H9 (cell line): ENCODE measurements at regions not wholly inside any gene's neighbourhood (a gene's known extent, or its start where the extent isn't known, plus 50 kb on each side); places are given as distances from the start of the nearest gene placed in this dataset.

Experiments
- DNase-seq: peaks from one replicate; pipeline ENCODE4 v3.0.0-alpha.2; 2017
- H2AFZ ChIP-seq: one replicate; pipeline ENCODE4 v1.6.1; 2013; ENCODE audit warnings: mild to moderate bottlenecking, low read length, control low read depth, moderate library complexity
- H2AK5ac ChIP-seq: 2 replicates; pipeline ENCODE4 v1.6.1; 2013; ENCODE audit warnings: low read length, control low read depth, mixed read lengths; ENCODE audit not compliant: insufficient read length
- H2BK120ac ChIP-seq: one replicate; pipeline ENCODE4 v1.6.1; 2013; ENCODE audit warnings: low read depth, mild to moderate bottlenecking, low read length, control low read depth, inconsistent platforms; ENCODE audit not compliant: poor library complexity, severe bottlenecking
- H2BK12ac ChIP-seq: 2 replicates; pipeline ENCODE4 v1.6.1; 2013; ENCODE audit warnings: low read length, control low read depth, mixed read lengths, low read depth; ENCODE audit not compliant: insufficient read length
- H2BK15ac ChIP-seq: 2 replicates; pipeline ENCODE4 v1.6.1; 2013; ENCODE audit warnings: low read depth, low read length, control low read depth
- H2BK20ac ChIP-seq: one replicate; pipeline ENCODE4 v1.6.1; 2013; ENCODE audit warnings: low read depth, mild to moderate bottlenecking, low read length, control low read depth, inconsistent platforms; ENCODE audit not compliant: poor library complexity, severe bottlenecking
- H2BK5ac ChIP-seq: 2 replicates; pipeline ENCODE4 v1.6.1; 2013; ENCODE audit warnings: low read length, control low read depth, mixed read lengths; ENCODE audit not compliant: insufficient read length
- H3K14ac ChIP-seq: 2 replicates; pipeline ENCODE4 v1.6.1; 2013; ENCODE audit warnings: low read length, control low read depth; ENCODE audit not compliant: insufficient read depth
- H3K18ac ChIP-seq: 2 replicates; pipeline ENCODE4 v1.6.1; 2013; ENCODE audit warnings: low read depth, mild to moderate bottlenecking, mixed read lengths, low read length, control low read depth; ENCODE audit not compliant: insufficient read length
- H3K23ac ChIP-seq: 2 replicates; pipeline ENCODE4 v1.6.1; 2013; ENCODE audit warnings: low read length, control low read depth, mixed read lengths, low read depth; ENCODE audit not compliant: insufficient read length
- H3K23me2 ChIP-seq: 2 replicates; pipeline ENCODE4 v1.6.1; 2013; ENCODE audit warnings: low read depth, mild to moderate bottlenecking, mixed read lengths, low read length, control low read depth; ENCODE audit not compliant: insufficient read length, poor library complexity, severe bottlenecking
- H3K27ac ChIP-seq: 2 replicates; pipeline ENCODE4 v1.5.1; 2013; ENCODE audit warnings: low read length, control low read depth, mixed read lengths, low read depth; ENCODE audit not compliant: insufficient read length
- H3K27me3 ChIP-seq: 2 replicates; pipeline ENCODE4 v1.6.1; 2013; ENCODE audit warnings: low read length, control low read depth, inconsistent platforms; ENCODE audit not compliant: insufficient read depth
- H3K4ac ChIP-seq: 2 replicates; pipeline ENCODE4 v1.6.1; 2013; ENCODE audit warnings: low read depth, mild to moderate bottlenecking, control low read depth, inconsistent platforms, low read length, moderate library complexity
- H3K4me1 ChIP-seq: 2 replicates; pipeline ENCODE4 v1.6.1; 2013; ENCODE audit warnings: low read length, control low read depth, inconsistent platforms; ENCODE audit not compliant: insufficient read depth
- H3K4me2 ChIP-seq: 2 replicates; pipeline ENCODE4 v1.6.1; 2013; ENCODE audit warnings: low read length, control low read depth, mixed read lengths; ENCODE audit not compliant: insufficient read length, insufficient read depth
- H3K56ac ChIP-seq: 2 replicates; pipeline ENCODE4 v1.6.1; 2013; ENCODE audit warnings: low read depth, mild to moderate bottlenecking, mixed read lengths, low read length, control low read depth; ENCODE audit not compliant: insufficient read length
- H3K79me1 ChIP-seq: 2 replicates; pipeline ENCODE4 v1.6.1; 2013; ENCODE audit warnings: low read depth, mild to moderate bottlenecking, moderate library complexity, low read length, control low read depth, inconsistent platforms; ENCODE audit not compliant: insufficient read depth, poor library complexity, severe bottlenecking
- H3K79me2 ChIP-seq: 2 replicates; pipeline ENCODE4 v1.6.1; 2013; ENCODE audit warnings: low read length, control low read depth, inconsistent platforms; ENCODE audit not compliant: insufficient read depth
- H3K9ac ChIP-seq: 2 replicates; pipeline ENCODE4 v1.6.1; 2013; ENCODE audit warnings: low read length, control low read depth, mixed read lengths; ENCODE audit not compliant: insufficient read length; ENCODE audit errors: extremely low read depth
- H3K9me3 ChIP-seq: one replicate; pipeline ENCODE4 v1.6.1; 2013; ENCODE audit warnings: low read depth, low read length, inconsistent platforms; ENCODE audit not compliant: control insufficient read depth
- H3T11ph ChIP-seq: one replicate; pipeline ENCODE4 v1.6.1; 2013; ENCODE audit warnings: mild to moderate bottlenecking, low read length, control low read depth, inconsistent platforms
- H4K20me1 ChIP-seq: one replicate; pipeline ENCODE4 v1.6.1; 2013; ENCODE audit not compliant: control insufficient read depth, insufficient read length, insufficient read depth
- H4K5ac ChIP-seq: 2 replicates; pipeline ENCODE4 v1.6.1; 2013; ENCODE audit warnings: low read depth, mild to moderate bottlenecking, mixed read lengths, low read length, control low read depth; ENCODE audit not compliant: insufficient read length
- H4K8ac ChIP-seq: replicated peaks from 2 replicates; pipeline ENCODE4 v1.6.1; 2013; ENCODE audit warnings: low read length, control low read depth, mixed read lengths, low read depth; ENCODE audit not compliant: insufficient read length
- H4K91ac ChIP-seq: 2 replicates; pipeline ENCODE4 v1.6.1; 2013; ENCODE audit warnings: low read depth, mild to moderate bottlenecking, moderate library complexity, mixed read lengths, low read length, control low read depth; ENCODE audit not compliant: insufficient read length
- H3K27ac Mint-ChIP-seq, 3 experiments: 2 replicates in 2 of 3; 3 replicates in 1 of 3; pipeline ENCODE4 v1.8.0; 2020 to 2021; ENCODE audit warnings: mixed read lengths in 3 of 3, mild to moderate bottlenecking in 1 of 3, moderate library complexity in 1 of 3
- H3K27me3 Mint-ChIP-seq: 2 replicates; pipeline ENCODE4 v1.8.0; 2021; ENCODE audit warnings: low read depth, mild to moderate bottlenecking, moderate library complexity, mixed read lengths
- H3K36me3 Mint-ChIP-seq, 3 experiments: 2 replicates in 2 of 3; 3 replicates in 1 of 3; pipeline ENCODE4 v1.8.0; 2020 to 2021; ENCODE audit warnings: low read depth in 3 of 3, mixed read lengths in 3 of 3; ENCODE audit not compliant: insufficient read depth in 1 of 3
- H3K4me1 Mint-ChIP-seq, 2 experiments: 2 replicates each; pipeline ENCODE4 v1.8.0; 2020; ENCODE audit warnings: mixed read lengths in 2 of 2
- H3K4me3 Mint-ChIP-seq, 2 experiments: 2 replicates in 1 of 2; 3 replicates in 1 of 2; pipeline ENCODE4 v1.8.0; 2020 to 2021; ENCODE audit warnings: mild to moderate bottlenecking in 2 of 2, mixed read lengths in 2 of 2, moderate library complexity in 1 of 2
- H3K9me3 Mint-ChIP-seq, 2 experiments: 2 replicates in 1 of 2; 3 replicates in 1 of 2; pipeline ENCODE4 v1.8.0; 2020; ENCODE audit warnings: mild to moderate bottlenecking in 2 of 2, mixed read lengths in 2 of 2, moderate library complexity in 1 of 2
- WGBS: extraction: QIAGEN DNeasy Blood & Tissue Kit; methylation state at CpG from one replicate; pipeline ENCODE4 v1.1.7; 2013; ENCODE audit warnings: missing lambda C conversion rate, low lambda C conversion rate, mixed read lengths; ENCODE audit not compliant: insufficient read length; ENCODE audit errors: extremely low coverage; 5-methylcytosine and 5-hydroxymethylcytosine counted together
- TF ChIP-seq, protein P1 (sequence below): fragments of 200-600 bp; sonication (generic); conservative IDR thresholded peaks from 3 replicates; pipeline ENCODE4 v1.8.0; 2021; ENCODE audit warnings: antibody characterized with exemption, mild to moderate bottlenecking

GRCh38 chr13:75170311-75170710, 311.7 kb downstream of the TBC1D4 start:
- Mint-ChIP-seq H3K27me3 (no peaks in the 10 kb centered on the region), H3K4me3 (no peak overlapping the region), H3K27ac (no peak overlapping the region), H3K9me3 (peaks cover 0 to 3% of the 10 kb centered on the region in 2 experiments; a peak in 1 of 5 replicates), H3K36me3 (peaks cover 0 to 1% (median 0%) of the 10 kb centered on the region in 3 experiments; a peak in 2 of 7 replicates), H3K4me1 (peaks cover 0 to 6% of the 10 kb centered on the region in 2 experiments; a peak in 1 of 4 replicates)
- Histone ChIP-seq H3K4me1 (no peaks in the 10 kb centered on the region; the same call in 1 of the 2 replicates), H2BK15ac (no peak overlapping the region), H3K18ac (no peak overlapping the region), H2AK5ac (no peak overlapping the region), H2BK20ac (no peak overlapping the region), H3K9me3 (no peaks in the 10 kb centered on the region), H2BK120ac (no peak overlapping the region), H3K56ac (no peak overlapping the region), H3T11ph (no peak overlapping the region), H2AFZ (no peak overlapping the region), H3K79me2 (no peaks in the 10 kb centered on the region), H3K4ac (no peak overlapping the region), H4K8ac (no peak overlapping the region), H4K91ac (no peak overlapping the region), H3K14ac (no peak overlapping the region), H3K79me1 (no peaks in the 10 kb centered on the region), H3K23ac (no peak overlapping the region), H3K23me2 (no peaks in the 10 kb centered on the region), H2BK12ac (no peak overlapping the region), H4K20me1 (no peaks in the 10 kb centered on the region), H3K27me3 (no peaks in the 10 kb centered on the region), H3K9ac (no peak overlapping the region), H3K27ac (no peak overlapping the region), H2BK5ac (no peak overlapping the region), H4K5ac (no peak overlapping the region), H3K4me2 (no peak overlapping the region)
- WGBS: no CpG with 5 or more reads among the region's 3 CpGs
- no peak for DNase-seq
- TF ChIP-seq, protein P1, sequence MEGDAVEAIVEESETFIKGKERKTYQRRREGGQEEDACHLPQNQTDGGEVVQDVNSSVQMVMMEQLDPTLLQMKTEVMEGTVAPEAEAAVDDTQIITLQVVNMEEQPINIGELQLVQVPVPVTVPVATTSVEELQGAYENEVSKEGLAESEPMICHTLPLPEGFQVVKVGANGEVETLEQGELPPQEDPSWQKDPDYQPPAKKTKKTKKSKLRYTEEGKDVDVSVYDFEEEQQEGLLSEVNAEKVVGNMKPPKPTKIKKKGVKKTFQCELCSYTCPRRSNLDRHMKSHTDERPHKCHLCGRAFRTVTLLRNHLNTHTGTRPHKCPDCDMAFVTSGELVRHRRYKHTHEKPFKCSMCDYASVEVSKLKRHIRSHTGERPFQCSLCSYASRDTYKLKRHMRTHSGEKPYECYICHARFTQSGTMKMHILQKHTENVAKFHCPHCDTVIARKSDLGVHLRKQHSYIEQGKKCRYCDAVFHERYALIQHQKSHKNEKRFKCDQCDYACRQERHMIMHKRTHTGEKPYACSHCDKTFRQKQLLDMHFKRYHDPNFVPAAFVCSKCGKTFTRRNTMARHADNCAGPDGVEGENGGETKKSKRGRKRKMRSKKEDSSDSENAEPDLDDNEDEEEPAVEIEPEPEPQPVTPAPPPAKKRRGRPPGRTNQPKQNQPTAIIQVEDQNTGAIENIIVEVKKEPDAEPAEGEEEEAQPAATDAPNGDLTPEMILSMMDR: no peak
